OCI-LY7 (cell line): ENCODE measurements at regions not wholly inside any gene's neighbourhood (a gene's known extent, or its start where the extent isn't known, plus 50 kb on each side); places are given as distances from the start of the nearest gene placed in this dataset.

Source experiments
- CTCF ChIP-seq: fragments of 200-600 bp; sonication (generic); conservative IDR thresholded peaks from 2 replicates; pipeline ENCODE4 v1.5.1; 2014; ENCODE audit warnings: mild to moderate bottlenecking, antibody characterized with exemption, low read length, moderate library complexity, mixed read lengths
- EZH2phosphoT487 ChIP-seq: fragments of 200-600 bp; sonication (generic); IDR thresholded peaks from 2 replicates; pipeline ENCODE4 v1.6.1; 2018; ENCODE audit warnings: low read depth, borderline replicate concordance, mild to moderate bottlenecking, mixed run types, antibody characterized with exemption, low read length, moderate library complexity, mixed read lengths

GRCh38 chr15:92294759-92295158, 98.9 kb upstream of the ST8SIA2 start:
- no peak for TF ChIP-seq CTCF
- no peak for TF ChIP-seq EZH2phosphoT487
